ENCODE measurements at regions not wholly inside any gene's neighbourhood (a gene's known extent, or its start where the extent isn't known, plus 50 kb on each side); places are given as distances from the start of the nearest gene placed in this dataset.

DNA sequence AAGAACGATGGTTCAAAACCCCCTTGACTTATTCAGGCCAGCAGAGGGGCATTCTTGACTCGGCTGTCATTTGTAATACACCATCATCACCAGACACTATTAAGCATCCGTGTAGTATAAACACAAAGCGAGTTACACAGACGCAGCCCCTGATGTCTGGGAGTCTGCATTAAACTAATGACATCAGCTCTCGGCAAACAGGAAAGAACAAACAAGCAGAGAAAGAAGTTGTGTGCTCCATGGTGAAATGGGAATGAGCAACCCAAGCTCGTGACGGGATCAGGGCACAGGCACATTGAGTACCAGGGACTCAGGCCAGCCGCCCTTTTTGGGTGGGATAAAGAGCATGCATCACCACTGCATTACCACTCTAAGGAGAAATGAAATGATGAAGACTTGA, 460.1 kb downstream of the MED13L start:
- Histone ChIP-seq H3K9me3 (replicated peaks; ENCODE audit: control insufficient read depth, insufficient read depth, low read length) (peaks cover 2% of the 10 kb centered on the region), H3K4me1 (ENCODE audit: control insufficient read depth, extremely low read depth, insufficient read depth, low read length) (no peaks in the 10 kb centered on the region), H4K20me1 (replicated peaks; ENCODE audit: control insufficient read depth, extremely low read depth, insufficient read depth, low read length) (no peaks in the 10 kb centered on the region), H2AFZ (ENCODE audit: low read depth, low read length) (no peak overlapping the region), H3K4me2 (ENCODE audit: insufficient read depth, low read length) (no peak overlapping the region), H3K9ac (replicated peaks; ENCODE audit: extremely low read depth, insufficient read depth, low read length) (no peak overlapping the region), H3K4me3 (replicated peaks in 1 of 3; ENCODE audit: insufficient read depth in 1 of 3, low read depth in 1 of 3, low read length in 3 of 3) (no peak overlapping the region), H3K9me1 (replicated peaks; ENCODE audit: control insufficient read depth, extremely low read depth, insufficient read depth, low read length) (no peaks in the 10 kb centered on the region), H3K36me3 (ENCODE audit: control insufficient read depth in 2 of 2, extremely low read depth in 1 of 2, insufficient read depth in 2 of 2, low read length in 2 of 2) (no peaks in the 10 kb centered on the region), H3K79me2 (ENCODE audit: control insufficient read depth, insufficient read depth, low read length) (no peaks in the 10 kb centered on the region), H3K27me3 (ENCODE audit: control insufficient read depth in 2 of 2, insufficient read depth in 2 of 2, low read length in 2 of 2) (no peaks in the 10 kb centered on the region), H3K27ac (ENCODE audit: insufficient read depth, low read depth, low read length) (no peak overlapping the region)
- POLR2A ChIA-PET: no interaction called here
- FAIRE-seq (no peak), DNase-seq (ENCODE audit: low read depth, low spot score) (no peak)
- BruUV-seq (replicated peaks): no TSS peak
- CTCF ChIA-PET: no interaction called here
- dilution Hi-C loops (cut with MboI; ENCODE audit: extremely low pct_ligation_motif_present, low sequenced_read_pairs): no loop called here
- intact Hi-C loops (cut with micrococcal nuclease): no loop called here
- no peak for TF ChIP-seq FOS (IDR thresholded peaks at IDR 0.05; ENCODE audit: borderline replicate concordance, insufficient read depth, low read length)
- no peak for TF ChIP-seq POLR2AphosphoS5 (IDR thresholded peaks at IDR 0.05; ENCODE audit: insufficient read depth, low read depth, low read length)
- no peak for TF ChIP-seq MYC (IDR thresholded peaks at IDR 0.05; ENCODE audit: low read depth, low read length)
- TF ChIP-seq EZH2 (IDR thresholded peaks at IDR 0.05; ENCODE audit: borderline replicate concordance, low read depth, low read length, severe bottlenecking): no peak
- TF ChIP-seq, protein P1, sequence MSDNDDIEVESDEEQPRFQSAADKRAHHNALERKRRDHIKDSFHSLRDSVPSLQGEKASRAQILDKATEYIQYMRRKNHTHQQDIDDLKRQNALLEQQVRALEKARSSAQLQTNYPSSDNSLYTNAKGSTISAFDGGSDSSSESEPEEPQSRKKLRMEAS (IDR thresholded peaks at IDR 0.05; ENCODE audit: insufficient read depth, insufficient read length): no peak
- no peak for TF ChIP-seq JUN (IDR thresholded peaks at IDR 0.05; ENCODE audit: borderline replicate concordance, insufficient read depth, insufficient read length, low read depth)
- no peak for TF ChIP-seq POLR2A (IDR thresholded peaks at IDR 0.05; ENCODE audit: low read depth, low read length)
- no peak for TF ChIP-seq GATA2 (IDR thresholded peaks at IDR 0.05; ENCODE audit: insufficient read depth, insufficient read length, low read depth, low read length)
- TF ChIP-seq CTCF (IDR thresholded peaks at IDR 0.05; ENCODE audit: extremely low read depth in 1 of 2, insufficient read depth in 1 of 2, low read depth in 1 of 2, low read length in 2 of 2): no peak

Data from endothelial cell of umbilical vein (primary cell).